ENCODE measurements at regions not wholly inside any gene's neighbourhood (a gene's known extent, or its start where the extent isn't known, plus 50 kb on each side); places are given as distances from the start of the nearest gene placed in this dataset.

GRCh38 chr2:6384341-6384740, 481.4 kb downstream of the CMPK2 start:
- no peak for DNase-seq (ENCODE audit: low read depth in 2 of 2)
- H3K4me3 ChIP-seq (replicated peaks in 1 of 2; ENCODE audit: low read depth in 2 of 2, low read length in 2 of 2): no peak overlapping the region
- TF ChIP-seq, protein P1, sequence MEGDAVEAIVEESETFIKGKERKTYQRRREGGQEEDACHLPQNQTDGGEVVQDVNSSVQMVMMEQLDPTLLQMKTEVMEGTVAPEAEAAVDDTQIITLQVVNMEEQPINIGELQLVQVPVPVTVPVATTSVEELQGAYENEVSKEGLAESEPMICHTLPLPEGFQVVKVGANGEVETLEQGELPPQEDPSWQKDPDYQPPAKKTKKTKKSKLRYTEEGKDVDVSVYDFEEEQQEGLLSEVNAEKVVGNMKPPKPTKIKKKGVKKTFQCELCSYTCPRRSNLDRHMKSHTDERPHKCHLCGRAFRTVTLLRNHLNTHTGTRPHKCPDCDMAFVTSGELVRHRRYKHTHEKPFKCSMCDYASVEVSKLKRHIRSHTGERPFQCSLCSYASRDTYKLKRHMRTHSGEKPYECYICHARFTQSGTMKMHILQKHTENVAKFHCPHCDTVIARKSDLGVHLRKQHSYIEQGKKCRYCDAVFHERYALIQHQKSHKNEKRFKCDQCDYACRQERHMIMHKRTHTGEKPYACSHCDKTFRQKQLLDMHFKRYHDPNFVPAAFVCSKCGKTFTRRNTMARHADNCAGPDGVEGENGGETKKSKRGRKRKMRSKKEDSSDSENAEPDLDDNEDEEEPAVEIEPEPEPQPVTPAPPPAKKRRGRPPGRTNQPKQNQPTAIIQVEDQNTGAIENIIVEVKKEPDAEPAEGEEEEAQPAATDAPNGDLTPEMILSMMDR (IDR thresholded peaks at IDR 0.05; ENCODE audit: low read depth, low read length): no peak

DNA sequence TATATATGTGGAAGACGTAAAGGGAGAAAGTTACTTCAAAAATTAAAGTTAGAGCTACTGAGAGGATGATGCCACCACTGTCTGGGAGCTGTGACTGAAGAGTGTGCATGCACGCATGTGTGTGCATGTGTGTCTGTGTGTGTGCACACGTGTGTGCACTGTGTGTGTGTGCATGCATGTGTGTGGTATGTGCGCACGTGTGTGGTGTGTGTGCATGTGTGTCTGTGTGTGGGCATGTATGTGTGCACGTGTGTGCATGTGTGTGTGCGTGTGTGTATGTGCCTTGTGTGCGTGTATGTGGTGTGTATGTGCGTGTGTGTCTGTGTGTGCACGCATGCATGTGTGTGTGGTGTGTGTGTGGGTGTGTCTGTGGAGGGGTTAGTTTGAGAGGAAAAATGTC, 473.4 kb downstream of the CMPK2 start:
- TF ChIP-seq, protein P1 (IDR thresholded peaks at IDR 0.05; ENCODE audit: low read depth, low read length): no peak
- H3K4me3 ChIP-seq (replicated peaks in 1 of 2; ENCODE audit: low read depth in 2 of 2, low read length in 2 of 2): no peak overlapping the region
- no peak for DNase-seq (ENCODE audit: low read depth in 2 of 2)

DNA sequence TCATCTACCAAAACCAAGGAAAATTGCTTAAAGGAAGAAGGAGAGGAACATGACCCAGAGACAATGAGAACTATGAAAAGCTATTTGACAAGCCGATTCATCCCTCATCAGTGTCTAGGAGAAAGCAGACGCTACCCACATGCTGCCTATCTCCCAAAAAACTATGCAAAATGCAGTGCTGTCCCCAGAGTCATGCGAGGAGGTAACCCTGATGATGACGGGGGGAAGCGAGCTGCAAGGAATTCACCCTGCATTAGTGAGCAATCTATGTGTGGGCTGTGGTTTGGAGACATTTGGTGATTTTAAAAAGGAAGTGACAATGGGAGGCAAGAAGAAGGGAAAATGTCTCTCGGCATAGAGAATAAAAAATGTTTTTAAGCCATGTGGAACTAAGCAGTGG, 472.7 kb downstream of the CMPK2 start:
- TF ChIP-seq, protein P1 (IDR thresholded peaks at IDR 0.05; ENCODE audit: low read depth, low read length): no peak
- DNase-seq (ENCODE audit: low read depth in 2 of 2): no peak
- no peak overlapping the region for H3K4me3 ChIP-seq (replicated peaks in 1 of 2; ENCODE audit: low read depth in 2 of 2, low read length in 2 of 2)

DNA sequence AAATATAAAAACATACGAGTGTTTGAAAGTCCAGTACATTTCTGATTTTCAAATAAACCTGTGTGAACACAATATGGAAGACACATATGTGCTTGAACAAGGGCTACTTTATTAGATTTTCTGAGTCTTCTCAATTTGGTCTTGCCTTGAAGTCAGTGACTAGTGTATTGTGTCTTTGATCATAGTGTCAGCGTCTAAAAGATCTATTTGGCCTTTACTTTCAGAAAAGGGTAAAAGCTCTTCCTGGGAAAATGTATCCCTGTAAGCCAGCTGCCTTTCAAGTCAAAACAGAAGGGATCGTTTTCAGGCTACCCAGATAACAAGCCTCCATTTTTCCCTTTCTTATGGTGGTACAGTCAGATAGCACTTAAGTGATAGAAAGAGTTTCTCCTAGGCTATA, 471.9 kb downstream of the CMPK2 start:
- TF ChIP-seq, protein P1 (IDR thresholded peaks at IDR 0.05; ENCODE audit: low read depth, low read length): no peak
- DNase-seq (ENCODE audit: low read depth in 2 of 2): no peak
- H3K4me3 ChIP-seq (replicated peaks in 1 of 2; ENCODE audit: low read depth in 2 of 2, low read length in 2 of 2): no peak overlapping the region

DNA sequence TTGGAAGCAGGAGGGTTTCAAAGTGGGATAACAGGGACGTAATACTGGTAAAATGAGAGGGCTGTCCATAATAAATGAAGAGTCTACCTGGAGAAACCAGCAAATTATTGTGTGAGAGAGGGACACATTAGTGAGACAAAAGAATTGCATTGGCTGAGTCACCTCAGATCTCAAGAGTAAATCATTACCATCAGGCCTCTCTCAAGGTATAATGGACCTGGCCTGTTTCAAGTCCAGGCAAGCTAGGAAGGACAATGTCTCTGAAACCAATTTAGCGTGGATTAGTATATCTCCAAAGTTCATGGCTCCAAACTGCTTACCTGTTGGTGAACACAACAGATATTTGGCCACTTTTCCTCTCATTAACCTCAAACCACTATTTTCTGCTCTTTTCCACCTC, 471.4 kb downstream of the CMPK2 start:
- DNase-seq (ENCODE audit: low read depth in 2 of 2): no peak
- TF ChIP-seq, protein P1 (IDR thresholded peaks at IDR 0.05; ENCODE audit: low read depth, low read length): no peak
- no peak overlapping the region for H3K4me3 ChIP-seq (replicated peaks in 1 of 2; ENCODE audit: low read depth in 2 of 2, low read length in 2 of 2)

DNA sequence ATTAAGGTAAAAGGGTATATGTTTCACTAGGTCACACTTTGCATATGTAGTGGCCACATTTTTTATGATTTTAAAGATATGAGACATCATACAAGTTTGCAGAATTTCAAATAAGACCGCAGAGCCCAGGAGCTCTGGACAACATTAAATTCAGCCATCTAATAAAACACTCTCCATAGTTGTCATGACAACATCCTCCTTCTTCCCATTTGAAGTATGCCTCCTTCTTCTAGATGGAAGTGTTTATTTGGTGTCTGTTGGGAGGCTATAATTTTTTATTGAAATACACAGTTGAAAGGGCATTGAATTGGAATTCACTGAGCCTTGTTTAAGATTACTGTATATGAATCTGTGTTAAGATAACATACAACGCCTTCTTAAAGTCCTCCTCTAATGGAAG, 467.3 kb downstream of the CMPK2 start:
- no peak for DNase-seq (ENCODE audit: low read depth in 2 of 2)
- TF ChIP-seq, protein P1 (IDR thresholded peaks at IDR 0.05; ENCODE audit: low read depth, low read length): no peak
- H3K4me3 ChIP-seq (replicated peaks in 1 of 2; ENCODE audit: low read depth in 2 of 2, low read length in 2 of 2): no peak overlapping the region

- TF ChIP-seq, protein P1 (IDR thresholded peaks at IDR 0.05; ENCODE audit: low read depth, low read length): no peak
- H3K4me3 ChIP-seq (replicated peaks in 1 of 2; ENCODE audit: low read depth in 2 of 2, low read length in 2 of 2): no peak overlapping the region
- no peak for DNase-seq (ENCODE audit: low read depth in 2 of 2)
These were observed 464.4 kb downstream of the CMPK2 start for GRCh38 chr2:6401301-6401700.

Data from cardiac fibroblast (primary cell).